ENCODE measurements at regions not wholly inside any gene's neighbourhood (a gene's known extent, or its start where the extent isn't known, plus 50 kb on each side); places are given as distances from the start of the nearest gene placed in this dataset.
"Not testable (repeated sequence)": the region's sequence is repeated elsewhere in the genome, so short reads cannot be mapped to it uniquely, and the experiment has no call there.

DNA sequence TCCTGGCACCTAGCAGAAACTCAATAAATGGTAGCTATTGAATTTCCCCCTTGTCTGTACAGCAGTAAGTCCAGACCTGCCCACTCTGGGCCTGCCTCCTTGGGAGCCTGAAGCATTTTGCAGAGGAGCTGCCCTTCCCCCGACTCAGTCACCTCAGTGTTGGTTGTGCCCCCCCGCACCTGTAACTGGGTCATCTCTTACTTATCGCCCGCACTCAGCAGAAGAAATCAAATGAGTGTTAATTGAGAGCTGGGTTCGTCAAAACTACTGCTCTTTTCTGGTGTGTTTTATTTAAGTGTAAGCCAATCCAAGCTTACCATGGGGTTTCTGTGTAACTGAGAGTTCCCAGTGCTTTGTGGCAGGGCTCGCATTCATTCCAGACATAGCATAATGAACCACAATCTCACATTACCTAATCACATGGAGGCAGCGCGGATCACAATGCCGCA lies 175.5 kb upstream of the IRF2BP2 start:
- H2AFZ ChIP-seq (ENCODE audit: low read length); H3K4me2 ChIP-seq (ENCODE audit: insufficient read depth, insufficient read length, low read length): not testable (repeated sequence)
- H3K27ac Mint-ChIP-seq, result peak overlapping the region in 2 of 3 experiments; percentile 80 to 90; a peak in 3 of 7 replicates

GRCh38 chr1:234784108-234784507 lies 174.1 kb upstream of the IRF2BP2 start:
- WGBS (ENCODE audit: extremely low coverage, insufficient read length, low lambda C conversion rate), result no CpG with 5 or more reads among the region's 2 CpGs
- not testable (repeated sequence) for H3K4me2 ChIP-seq (ENCODE audit: insufficient read depth, insufficient read length, low read length); H3T11ph ChIP-seq (ENCODE audit: low read length); H3K4me1 ChIP-seq (ENCODE audit: insufficient read depth, low read length); H2BK12ac ChIP-seq (ENCODE audit: insufficient read length, low read depth, low read length); H2BK20ac ChIP-seq (ENCODE audit: low read depth, low read length, poor library complexity, severe bottlenecking); H3K4me1 Mint-ChIP-seq; H3K18ac ChIP-seq (ENCODE audit: insufficient read length, low read depth, low read length); H2BK15ac ChIP-seq (ENCODE audit: low read depth, low read length); H3K9ac ChIP-seq (ENCODE audit: extremely low read depth, insufficient read length, low read length); H3K27me3 Mint-ChIP-seq (ENCODE audit: low read depth); H3K27ac ChIP-seq (ENCODE audit: insufficient read length, low read depth, low read length); H3K27me3 ChIP-seq (ENCODE audit: insufficient read depth, low read length); H3K79me2 ChIP-seq (ENCODE audit: insufficient read depth, low read length); H3K9me3 ChIP-seq (ENCODE audit: control insufficient read depth, low read depth, low read length); H4K20me1 ChIP-seq (ENCODE audit: control insufficient read depth, insufficient read depth, insufficient read length); H3K9me3 Mint-ChIP-seq; H4K5ac ChIP-seq (ENCODE audit: insufficient read length, low read depth, low read length); H2AFZ ChIP-seq (ENCODE audit: low read length); H3K79me1 ChIP-seq (ENCODE audit: insufficient read depth, low read depth, low read length, poor library complexity, severe bottlenecking); H2BK5ac ChIP-seq (ENCODE audit: insufficient read length, low read length); H4K91ac ChIP-seq (ENCODE audit: insufficient read length, low read depth, low read length); H3K56ac ChIP-seq (ENCODE audit: insufficient read length, low read depth, low read length); H3K4ac ChIP-seq (ENCODE audit: low read depth, low read length); H3K4me3 Mint-ChIP-seq; DNase-seq; H3K23ac ChIP-seq (ENCODE audit: insufficient read length, low read depth, low read length); H3K27ac Mint-ChIP-seq; H3K14ac ChIP-seq (ENCODE audit: insufficient read depth, low read length); H2BK120ac ChIP-seq (ENCODE audit: low read depth, low read length, poor library complexity, severe bottlenecking); H3K23me2 ChIP-seq (ENCODE audit: insufficient read length, low read depth, low read length, poor library complexity, severe bottlenecking); H3K36me3 Mint-ChIP-seq (ENCODE audit: insufficient read depth in 1 of 3, low read depth in 3 of 3); H4K8ac ChIP-seq (replicated peaks; ENCODE audit: insufficient read length, low read depth, low read length); H2AK5ac ChIP-seq (ENCODE audit: insufficient read length, low read length)

More for the DNA sequence above, 175.5 kb upstream of the IRF2BP2 start:
- not testable (repeated sequence) for H4K8ac ChIP-seq (replicated peaks; ENCODE audit: insufficient read length, low read depth, low read length); H3K9me3 ChIP-seq (ENCODE audit: control insufficient read depth, low read depth, low read length); H3K9ac ChIP-seq (ENCODE audit: extremely low read depth, insufficient read length, low read length); H3K79me1 ChIP-seq (ENCODE audit: insufficient read depth, low read depth, low read length, poor library complexity, severe bottlenecking); H3K18ac ChIP-seq (ENCODE audit: insufficient read length, low read depth, low read length); H3K4me1 ChIP-seq (ENCODE audit: insufficient read depth, low read length); H4K91ac ChIP-seq (ENCODE audit: insufficient read length, low read depth, low read length); H4K5ac ChIP-seq (ENCODE audit: insufficient read length, low read depth, low read length); H2BK15ac ChIP-seq (ENCODE audit: low read depth, low read length); H2BK120ac ChIP-seq (ENCODE audit: low read depth, low read length, poor library complexity, severe bottlenecking); H2BK12ac ChIP-seq (ENCODE audit: insufficient read length, low read depth, low read length); H3K9me3 Mint-ChIP-seq; H3T11ph ChIP-seq (ENCODE audit: low read length); H3K14ac ChIP-seq (ENCODE audit: insufficient read depth, low read length); H3K4me3 Mint-ChIP-seq; H3K4me1 Mint-ChIP-seq; H3K79me2 ChIP-seq (ENCODE audit: insufficient read depth, low read length); H2BK5ac ChIP-seq (ENCODE audit: insufficient read length, low read length); H3K27ac ChIP-seq (ENCODE audit: insufficient read length, low read depth, low read length); H3K23ac ChIP-seq (ENCODE audit: insufficient read length, low read depth, low read length); H3K27me3 ChIP-seq (ENCODE audit: insufficient read depth, low read length); H3K27me3 Mint-ChIP-seq (ENCODE audit: low read depth); H2AK5ac ChIP-seq (ENCODE audit: insufficient read length, low read length); H2BK20ac ChIP-seq (ENCODE audit: low read depth, low read length, poor library complexity, severe bottlenecking); H4K20me1 ChIP-seq (ENCODE audit: control insufficient read depth, insufficient read depth, insufficient read length); H3K23me2 ChIP-seq (ENCODE audit: insufficient read length, low read depth, low read length, poor library complexity, severe bottlenecking); H3K56ac ChIP-seq (ENCODE audit: insufficient read length, low read depth, low read length); H3K4ac ChIP-seq (ENCODE audit: low read depth, low read length); DNase-seq; H3K36me3 Mint-ChIP-seq (ENCODE audit: insufficient read depth in 1 of 3, low read depth in 3 of 3)
- no CpG with 5 or more reads among the region's 9 CpGs for WGBS (ENCODE audit: extremely low coverage, insufficient read length, low lambda C conversion rate)

Data from H9 (cell line).